ENCODE measurements at regions not wholly inside any gene's neighbourhood (a gene's known extent, or its start where the extent isn't known, plus 50 kb on each side); places are given as distances from the start of the nearest gene placed in this dataset.

DNA sequence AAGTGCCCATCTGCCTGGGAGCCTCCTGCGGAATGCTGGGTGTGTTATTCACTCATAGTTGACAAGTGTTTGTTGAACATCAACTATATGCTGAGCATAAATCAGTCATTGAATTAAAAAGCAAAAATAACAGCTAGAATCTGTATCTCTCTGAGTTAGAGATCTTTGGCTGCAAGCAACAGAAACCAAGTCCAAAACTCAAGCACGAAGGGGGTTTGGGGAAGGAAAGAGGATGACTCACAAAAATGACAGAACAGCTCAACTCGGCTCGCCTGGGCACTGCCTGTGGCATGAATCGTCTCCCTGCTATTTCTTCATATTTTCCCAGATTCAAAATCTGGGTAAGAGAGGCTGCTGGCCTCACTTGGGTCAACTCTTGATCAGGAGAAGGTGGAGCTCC, 72.6 kb upstream of the NCOR2 start:
- TF ChIP-seq, protein P1, sequence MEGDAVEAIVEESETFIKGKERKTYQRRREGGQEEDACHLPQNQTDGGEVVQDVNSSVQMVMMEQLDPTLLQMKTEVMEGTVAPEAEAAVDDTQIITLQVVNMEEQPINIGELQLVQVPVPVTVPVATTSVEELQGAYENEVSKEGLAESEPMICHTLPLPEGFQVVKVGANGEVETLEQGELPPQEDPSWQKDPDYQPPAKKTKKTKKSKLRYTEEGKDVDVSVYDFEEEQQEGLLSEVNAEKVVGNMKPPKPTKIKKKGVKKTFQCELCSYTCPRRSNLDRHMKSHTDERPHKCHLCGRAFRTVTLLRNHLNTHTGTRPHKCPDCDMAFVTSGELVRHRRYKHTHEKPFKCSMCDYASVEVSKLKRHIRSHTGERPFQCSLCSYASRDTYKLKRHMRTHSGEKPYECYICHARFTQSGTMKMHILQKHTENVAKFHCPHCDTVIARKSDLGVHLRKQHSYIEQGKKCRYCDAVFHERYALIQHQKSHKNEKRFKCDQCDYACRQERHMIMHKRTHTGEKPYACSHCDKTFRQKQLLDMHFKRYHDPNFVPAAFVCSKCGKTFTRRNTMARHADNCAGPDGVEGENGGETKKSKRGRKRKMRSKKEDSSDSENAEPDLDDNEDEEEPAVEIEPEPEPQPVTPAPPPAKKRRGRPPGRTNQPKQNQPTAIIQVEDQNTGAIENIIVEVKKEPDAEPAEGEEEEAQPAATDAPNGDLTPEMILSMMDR (IDR thresholded peaks at IDR 0.05; ENCODE audit: low read depth, low read length, poor library complexity, severe bottlenecking): no peak
- no peak for TF ChIP-seq EZH2phosphoT487 (IDR thresholded peaks at IDR 0.05; ENCODE audit: borderline replicate concordance, low read length)

Measured in DOHH2 (cell line).